ENCODE measurements at regions not wholly inside any gene's neighbourhood (a gene's known extent, or its start where the extent isn't known, plus 50 kb on each side); places are given as distances from the start of the nearest gene placed in this dataset.

GRCh38 chr21:25343774-25344545, 263.3 kb downstream of the MRPL39 start:
- no peak for TF ChIP-seq POLR2AphosphoS5 (IDR thresholded peaks at IDR 0.05)
- no peak for TF ChIP-seq CTCF (IDR thresholded peaks at IDR 0.05)
- no peak for TF ChIP-seq EP300 (IDR thresholded peaks at IDR 0.05; ENCODE audit: low read depth)

Data from transverse colon (tissue), 4 donors.